Liver (tissue), 8 donors: ENCODE measurements at regions not wholly inside any gene's neighbourhood (a gene's known extent, or its start where the extent isn't known, plus 50 kb on each side); places are given as distances from the start of the nearest gene placed in this dataset.
"Not testable (repeated sequence)": the region's sequence is repeated elsewhere in the genome, so short reads cannot be mapped to it uniquely, and the experiment has no call there.

Source experiments
- DNase-seq: peaks from one replicate; pipeline ENCODE4 v3.0.0-alpha.2; 2017; ENCODE audit warnings: low spot score
- H3K27ac ChIP-seq, 2 donors: one replicate each; pipeline ENCODE4 v1.7.0; 2013; ENCODE audit warnings: inconsistent platforms in 2 of 2, low read length in 2 of 2, control low read depth in 1 of 2, low read depth in 1 of 2, mild to moderate bottlenecking in 1 of 2
- H3K27me3 ChIP-seq, 4 donors: one replicate each; pipeline versions ENCODE4 v1.6.1 to v1.7.0; 2013; ENCODE audit warnings: low read length in 3 of 4, inconsistent platforms in 1 of 4, mild to moderate bottlenecking in 1 of 4, moderate library complexity in 1 of 4; ENCODE audit not compliant: control insufficient read depth in 4 of 4, insufficient read depth in 4 of 4
- H3K36me3 ChIP-seq, 4 donors: one replicate each; pipeline versions ENCODE4 v1.6.1 to v1.7.0; 2013; ENCODE audit warnings: low read length in 3 of 4, mild to moderate bottlenecking in 3 of 4, low read depth in 1 of 4, moderate library complexity in 1 of 4; ENCODE audit not compliant: control insufficient read depth in 4 of 4, insufficient read depth in 3 of 4
- H3K4me1 ChIP-seq, 4 donors: one replicate each; pipeline versions ENCODE4 v1.6.1 to v1.7.0; 2013; ENCODE audit warnings: low read length in 3 of 4, mild to moderate bottlenecking in 3 of 4, moderate library complexity in 1 of 4; ENCODE audit not compliant: control insufficient read depth in 4 of 4, insufficient read depth in 4 of 4
- H3K4me3 ChIP-seq, 3 donors: one replicate each; pipeline versions ENCODE4 v1.6.1 to v1.7.0; 2013; ENCODE audit warnings: low read length in 3 of 3, control low read depth in 1 of 3, low read depth in 1 of 3, mild to moderate bottlenecking in 1 of 3
- H3K9ac ChIP-seq, 2 donors: one replicate each; pipeline ENCODE4 v1.7.0; 2013; ENCODE audit warnings: low read length in 2 of 2, mild to moderate bottlenecking in 2 of 2, moderate library complexity in 2 of 2, control low read depth in 1 of 2, low read depth in 1 of 2
- H3K9me3 ChIP-seq, 4 donors: one replicate each; pipeline versions ENCODE4 v1.6.1 to v1.7.0; 2013; ENCODE audit warnings: low read length in 3 of 4; ENCODE audit not compliant: control insufficient read depth in 4 of 4
- EGR1 ChIP-seq, 2 donors: IDR thresholded peaks; 2 replicates each; pipeline ENCODE4 v1.6.1; 2016 to 2018; ENCODE audit warnings: antibody characterized with exemption in 2 of 2, low read depth in 2 of 2
- FOXA1 ChIP-seq: IDR thresholded peaks from 2 replicates; pipeline ENCODE4 v1.6.1; 2016; ENCODE audit warnings: antibody characterized with exemption
- FOXA2 ChIP-seq: IDR thresholded peaks from 2 replicates; pipeline ENCODE4 v1.6.1; 2016; ENCODE audit warnings: antibody characterized with exemption
- GABPA ChIP-seq, 2 donors: IDR thresholded peaks in 1 of 2; conservative IDR thresholded peaks in 1 of 2; 2 replicates each; pipeline ENCODE4 v1.6.1; 2016; ENCODE audit warnings: antibody characterized with exemption in 2 of 2, mild to moderate bottlenecking in 1 of 2, moderate library complexity in 1 of 2
- HNF4A ChIP-seq, 2 donors: conservative IDR thresholded peaks; 2 replicates each; pipeline ENCODE4 v1.6.1; 2016; ENCODE audit warnings: antibody characterized with exemption in 2 of 2, mild to moderate bottlenecking in 2 of 2
- HNF4G ChIP-seq: IDR thresholded peaks from 2 replicates; pipeline ENCODE4 v1.6.1; 2016; ENCODE audit warnings: antibody characterized with exemption
- JUND ChIP-seq, 2 donors: IDR thresholded peaks; 2 replicates each; pipeline ENCODE4 v1.6.1; 2016; ENCODE audit warnings: antibody characterized with exemption in 2 of 2
- RAD21 ChIP-seq, 2 donors: IDR thresholded peaks; 2 replicates each; pipeline ENCODE4 v1.6.1; 2016; ENCODE audit warnings: antibody characterized with exemption in 2 of 2, mild to moderate bottlenecking in 2 of 2
- SP1 ChIP-seq: IDR thresholded peaks from 2 replicates; pipeline ENCODE4 v1.6.1; 2018; ENCODE audit warnings: antibody characterized with exemption, mild to moderate bottlenecking
- TAF1 ChIP-seq: conservative IDR thresholded peaks from 2 replicates; pipeline ENCODE4 v1.6.1; 2016; ENCODE audit warnings: antibody characterized with exemption, mild to moderate bottlenecking
- YY1 ChIP-seq: IDR thresholded peaks from 2 replicates; pipeline ENCODE4 v1.6.1; 2016; ENCODE audit warnings: antibody characterized with exemption, mild to moderate bottlenecking
- ZBTB33 ChIP-seq: IDR thresholded peaks from 2 replicates; pipeline ENCODE4 v1.6.1; 2016; ENCODE audit warnings: antibody characterized with exemption
- WGBS: extraction: QIAGEN DNeasy Blood & Tissue Kit; methylation state at CpG from one replicate; pipeline ENCODE4 v1.1.7; 2013; 5-methylcytosine and 5-hydroxymethylcytosine counted together
- TF ChIP-seq, protein P1 (sequence below): IDR thresholded peaks from 2 replicates; pipeline ENCODE4 v1.6.1; 2016; ENCODE audit warnings: antibody characterized with exemption
- TF ChIP-seq, protein P2 (sequence below): IDR thresholded peaks from 2 replicates; pipeline ENCODE4 v1.6.1; 2016; ENCODE audit warnings: antibody characterized with exemption
- TF ChIP-seq, protein P3 (sequence below): fragments of 150-350 bp; IDR thresholded peaks from 2 replicates; pipeline ENCODE4 v1.5.1; 2017; ENCODE audit warnings: improper control_type of control experiment, low read depth, low read length; ENCODE audit not compliant: missing input control
- donor health status: healthy.
- donor health status: healthy.
- donor health status: healthy.
- donor health status: healthy.
- donor health status: healthy.

DNA sequence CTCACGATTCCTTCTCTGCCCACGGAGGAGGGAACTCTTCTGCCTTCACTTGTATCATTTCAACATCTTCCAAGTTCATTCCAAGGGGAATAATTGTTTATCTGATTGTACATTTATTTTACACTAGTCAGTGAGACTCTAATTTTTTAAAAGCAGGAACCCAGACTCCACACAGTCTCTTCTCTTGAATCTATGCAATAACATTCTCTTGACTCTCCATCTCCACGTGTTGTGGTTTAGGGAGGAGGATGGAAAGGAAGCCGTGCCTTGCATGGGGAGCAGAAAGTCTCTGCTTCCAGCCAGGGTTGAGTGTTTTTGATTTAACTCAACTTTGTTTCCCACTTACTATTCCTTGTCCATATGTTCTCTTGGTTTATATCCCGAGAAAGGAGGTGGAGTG lies 131.1 kb upstream of the RIOK3 start:
- Histone ChIP-seq H3K27me3 (no peaks in the 10 kb centered on the region), H3K27ac (no peak overlapping the region), H3K4me3 (no peak overlapping the region), H3K9me3 (no peaks in the 10 kb centered on the region), H3K9ac (no peak overlapping the region), H3K36me3 (peaks cover 0 to 2% (median 0%) of the 10 kb centered on the region in 4 donors), H3K4me1 (no peaks in the 10 kb centered on the region)
- WGBS: 93% methylated on average over 5 of the region's 5 CpGs
- no peak for DNase-seq
- TF ChIP-seq JUND (IDR thresholded peaks at IDR 0.05) (no peak), TAF1 (no peak), ZBTB33 (no peak), FOXA1 (no peak)

- H3K36me3 ChIP-seq: peaks cover 0 to 2% (median 0%) of the 10 kb centered on the region in 4 donors
- H3K9me3 ChIP-seq: no peaks in the 10 kb centered on the region
- WGBS: 96% methylated on average over 11 of the region's 11 CpGs
- H3K4me1 ChIP-seq: no peaks in the 10 kb centered on the region
- no peak for DNase-seq
- H3K27ac ChIP-seq: no peak overlapping the region
- H3K4me3 ChIP-seq: no peak overlapping the region
- no peak overlapping the region for H3K9ac ChIP-seq
- no peak for TF ChIP-seq HNF4A (conservative IDR thresholded peaks at IDR 0.05)
- TF ChIP-seq, protein P1, sequence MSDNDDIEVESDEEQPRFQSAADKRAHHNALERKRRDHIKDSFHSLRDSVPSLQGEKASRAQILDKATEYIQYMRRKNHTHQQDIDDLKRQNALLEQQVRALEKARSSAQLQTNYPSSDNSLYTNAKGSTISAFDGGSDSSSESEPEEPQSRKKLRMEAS: no peak
- TF ChIP-seq FOXA2: no peak
- no peak for TF ChIP-seq HNF4G
- no peak for TF ChIP-seq RAD21 (IDR thresholded peaks at IDR 0.05)
- no peak for TF ChIP-seq SP1
- TF ChIP-seq JUND (IDR thresholded peaks at IDR 0.05): no peak
- TF ChIP-seq EGR1 (IDR thresholded peaks at IDR 0.05; ENCODE audit: low read depth in 2 of 2): no peak
- H3K27me3 ChIP-seq: no peaks in the 10 kb centered on the region
Measured at GRCh38 chr18:23324056-23324811, 128.9 kb upstream of the RIOK3 start.

GRCh38 chr18:23324861-23325260 lies 128.2 kb upstream of the RIOK3 start:
- no peak overlapping the region for H3K4me3 ChIP-seq
- TF ChIP-seq RAD21 (IDR thresholded peaks at IDR 0.05) (no peak), ZBTB33 (no peak), YY1 (no peak), FOXA1 (no peak), TAF1 (no peak), FOXA2 (no peak), HNF4G (no peak), HNF4A (conservative IDR thresholded peaks at IDR 0.05) (no peak), EGR1 (IDR thresholded peaks at IDR 0.05; ENCODE audit: low read depth in 2 of 2) (no peak), GABPA (IDR thresholded peaks at IDR 0.05 in 1 of 2, conservative IDR thresholded peaks at IDR 0.05 in 1 of 2) (no peak), SP1 (no peak)
- TF ChIP-seq, protein P2, sequence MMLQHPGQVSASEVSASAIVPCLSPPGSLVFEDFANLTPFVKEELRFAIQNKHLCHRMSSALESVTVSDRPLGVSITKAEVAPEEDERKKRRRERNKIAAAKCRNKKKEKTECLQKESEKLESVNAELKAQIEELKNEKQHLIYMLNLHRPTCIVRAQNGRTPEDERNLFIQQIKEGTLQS: no peak
- TF ChIP-seq, protein P1: no peak
- TF ChIP-seq, protein P3, sequence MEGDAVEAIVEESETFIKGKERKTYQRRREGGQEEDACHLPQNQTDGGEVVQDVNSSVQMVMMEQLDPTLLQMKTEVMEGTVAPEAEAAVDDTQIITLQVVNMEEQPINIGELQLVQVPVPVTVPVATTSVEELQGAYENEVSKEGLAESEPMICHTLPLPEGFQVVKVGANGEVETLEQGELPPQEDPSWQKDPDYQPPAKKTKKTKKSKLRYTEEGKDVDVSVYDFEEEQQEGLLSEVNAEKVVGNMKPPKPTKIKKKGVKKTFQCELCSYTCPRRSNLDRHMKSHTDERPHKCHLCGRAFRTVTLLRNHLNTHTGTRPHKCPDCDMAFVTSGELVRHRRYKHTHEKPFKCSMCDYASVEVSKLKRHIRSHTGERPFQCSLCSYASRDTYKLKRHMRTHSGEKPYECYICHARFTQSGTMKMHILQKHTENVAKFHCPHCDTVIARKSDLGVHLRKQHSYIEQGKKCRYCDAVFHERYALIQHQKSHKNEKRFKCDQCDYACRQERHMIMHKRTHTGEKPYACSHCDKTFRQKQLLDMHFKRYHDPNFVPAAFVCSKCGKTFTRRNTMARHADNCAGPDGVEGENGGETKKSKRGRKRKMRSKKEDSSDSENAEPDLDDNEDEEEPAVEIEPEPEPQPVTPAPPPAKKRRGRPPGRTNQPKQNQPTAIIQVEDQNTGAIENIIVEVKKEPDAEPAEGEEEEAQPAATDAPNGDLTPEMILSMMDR: no peak
- H3K36me3 ChIP-seq: peaks cover 0 to 2% (median 0%) of the 10 kb centered on the region in 4 donors
- H3K9ac ChIP-seq: no peak overlapping the region
- H3K9me3 ChIP-seq: no peaks in the 10 kb centered on the region
- no peak for DNase-seq
- H3K4me1 ChIP-seq: no peaks in the 10 kb centered on the region
- WGBS: 95% methylated on average over 4 of the region's 4 CpGs
- H3K27me3 ChIP-seq: no peaks in the 10 kb centered on the region
- H3K27ac ChIP-seq: no peak overlapping the region

- not testable (repeated sequence) for H3K4me1 ChIP-seq, H3K4me3 ChIP-seq, DNase-seq, H3K27ac ChIP-seq, H3K9me3 ChIP-seq, H3K27me3 ChIP-seq, H3K9ac ChIP-seq, H3K36me3 ChIP-seq
- 97% methylated on average over 3 of the region's 3 CpGs for whole genome bisulfite sequencing
Measured at GRCh38 chr18:23329671-23330070, 123.4 kb upstream of the RIOK3 start.
